MCF 10A (cell line): ENCODE measurements at regions not wholly inside any gene's neighbourhood (a gene's known extent, or its start where the extent isn't known, plus 50 kb on each side); places are given as distances from the start of the nearest gene placed in this dataset.

Source experiments
- BruUV-seq: library from RNA; stranded (reverse); fragments of 400-500 nt; replicated peaks from 2 replicates; lab custom pipeline; 2021; lab: Mats Ljungman, UMichigan
- CTCF ChIA-PET: fragments of 300-600 bp; sonication (Branson Sonifier 250); formaldehyde crosslinking; extraction: SDS; loops from one replicate; lab custom pipeline; 2021; ENCODE audit warnings: antibody characterized with exemption, inconsistent platforms; lab: Yijun Ruan, JAX
- POLR2A ChIA-PET: fragments of 300-600, 350-650 bp; sonication (Branson Sonifier 250); formaldehyde crosslinking; extraction: SDS; loops from one replicate; lab custom pipeline; 2020; ENCODE audit warnings: antibody characterized with exemption, inconsistent platforms; lab: Yijun Ruan, JAX
- DNase-seq: peaks from one replicate; pipeline ENCODE4 v3.0.0-alpha.2; 2018; ENCODE audit not compliant: unreplicated experiment
- H3K27ac Mint-ChIP-seq: one replicate; pipeline ENCODE4 v1.8.0; 2022; ENCODE audit warnings: mild to moderate bottlenecking, low read depth, mixed read lengths; ENCODE audit not compliant: unreplicated experiment
- H3K27me3 Mint-ChIP-seq: one replicate; pipeline ENCODE4 v1.8.0; 2022; ENCODE audit warnings: mixed read lengths; ENCODE audit not compliant: insufficient read depth, unreplicated experiment
- H3K36me3 Mint-ChIP-seq: one replicate; pipeline ENCODE4 v1.8.0; 2022; ENCODE audit warnings: mild to moderate bottlenecking, moderate library complexity, mixed read lengths; ENCODE audit not compliant: insufficient read depth, unreplicated experiment
- H3K4me1 Mint-ChIP-seq: one replicate; pipeline ENCODE4 v1.8.0; 2022; ENCODE audit warnings: mixed read lengths; ENCODE audit not compliant: insufficient read depth, unreplicated experiment
- H3K4me3 Mint-ChIP-seq: one replicate; pipeline ENCODE4 v1.8.0; 2022; ENCODE audit warnings: mild to moderate bottlenecking, moderate library complexity, mixed read lengths; ENCODE audit not compliant: unreplicated experiment
- H3K9me3 Mint-ChIP-seq: one replicate; pipeline ENCODE4 v1.8.0; 2022; ENCODE audit warnings: mixed read lengths; ENCODE audit not compliant: unreplicated experiment
- CTCF ChIP-seq: fragments of 200-600 bp; IDR thresholded peaks from one replicate; pipeline ENCODE4 v1.8.0; 2022; ENCODE audit warnings: antibody characterized with exemption, mild to moderate bottlenecking; ENCODE audit not compliant: unreplicated experiment
- intact Hi-C: fragments of 100-400 bp; cut with micrococcal nuclease; formaldehyde crosslinking; loops from 2 replicates; pipeline ENCODE4 v1.14.1; 2022

GRCh38 chr2:13156916-13157315 lies 440.2 kb downstream of the TRIB2 start:
- Mint-ChIP-seq H3K9me3 (no peaks in the 10 kb centered on the region), H3K4me3 (no peak overlapping the region), H3K36me3 (no peaks in the 10 kb centered on the region), H3K4me1 (no peaks in the 10 kb centered on the region), H3K27me3 (no peaks in the 10 kb centered on the region), H3K27ac (no peak overlapping the region)
- ChIA-PET CTCF (interaction anchor here (1.3 kb wide), 1 partner anchor 36 kb away, joined by 3 read pairs; no protein-coding TSS in a partner anchor), POLR2A (no interaction called here)
- TF ChIP-seq CTCF = no peak
- intact Hi-C loops = no loop called here
- BruUV-seq = no TSS peak
- no peak for DNase-seq

GRCh38 chr2:13158466-13158865 lies 441.7 kb downstream of the TRIB2 start:
- BruUV-seq = no TSS peak
- Mint-ChIP-seq H3K9me3 (no peaks in the 10 kb centered on the region), H3K4me3 (no peak overlapping the region), H3K36me3 (no peaks in the 10 kb centered on the region), H3K27me3 (no peaks in the 10 kb centered on the region), H3K27ac (no peak overlapping the region), H3K4me1 (no peaks in the 10 kb centered on the region)
- intact Hi-C loops = no loop called here
- DNase-seq = no peak
- CTCF ChIA-PET = no interaction called here
- TF ChIP-seq CTCF = no peak
- POLR2A ChIA-PET = no interaction called here

GRCh38 chr2:13180729-13181128 lies 464.0 kb downstream of the TRIB2 start:
- Mint-ChIP-seq H3K4me3 (no peak overlapping the region), H3K27ac (no peak overlapping the region), H3K36me3 (no peaks in the 10 kb centered on the region), H3K4me1 (no peaks in the 10 kb centered on the region), H3K27me3 (no peaks in the 10 kb centered on the region), H3K9me3 (no peaks in the 10 kb centered on the region)
- DNase-seq = no peak
- intact Hi-C loops = no loop called here
- ChIA-PET POLR2A (no interaction called here), CTCF (interaction anchor here (1.2 to 1.9 kb wide), 2 partner anchors 9 to 124 kb away, joined by 4 to 6 read pairs; no protein-coding TSS in a partner anchor)
- BruUV-seq = no TSS peak
- TF ChIP-seq CTCF = no peak

- H3K27me3 Mint-ChIP-seq = no peaks in the 10 kb centered on the region
- ChIA-PET CTCF (interaction anchor here (0.6 to 1.4 kb wide), 10 partner anchors 25 to 1866 kb away, joined by 3 to 8 read pairs (median 3); no protein-coding TSS in a partner anchor), POLR2A (no interaction called here)
- DNase-seq = no peak
- no TSS peak for BruUV-seq
- intact Hi-C loops = no loop called here
- H3K4me1 Mint-ChIP-seq = peaks cover 9% of the 10 kb centered on the region
- no peak for TF ChIP-seq CTCF
- H3K27ac Mint-ChIP-seq = no peak overlapping the region
- no peaks in the 10 kb centered on the region for H3K9me3 Mint-ChIP-seq
- no peak overlapping the region for H3K4me3 Mint-ChIP-seq
- H3K36me3 Mint-ChIP-seq = no peaks in the 10 kb centered on the region
These were observed 476.3 kb downstream of the TRIB2 start for GRCh38 chr2:13193075-13193474.
